ENCODE measurements at regions not wholly inside any gene's neighbourhood (a gene's known extent, or its start where the extent isn't known, plus 50 kb on each side); places are given as distances from the start of the nearest gene placed in this dataset.

DNA sequence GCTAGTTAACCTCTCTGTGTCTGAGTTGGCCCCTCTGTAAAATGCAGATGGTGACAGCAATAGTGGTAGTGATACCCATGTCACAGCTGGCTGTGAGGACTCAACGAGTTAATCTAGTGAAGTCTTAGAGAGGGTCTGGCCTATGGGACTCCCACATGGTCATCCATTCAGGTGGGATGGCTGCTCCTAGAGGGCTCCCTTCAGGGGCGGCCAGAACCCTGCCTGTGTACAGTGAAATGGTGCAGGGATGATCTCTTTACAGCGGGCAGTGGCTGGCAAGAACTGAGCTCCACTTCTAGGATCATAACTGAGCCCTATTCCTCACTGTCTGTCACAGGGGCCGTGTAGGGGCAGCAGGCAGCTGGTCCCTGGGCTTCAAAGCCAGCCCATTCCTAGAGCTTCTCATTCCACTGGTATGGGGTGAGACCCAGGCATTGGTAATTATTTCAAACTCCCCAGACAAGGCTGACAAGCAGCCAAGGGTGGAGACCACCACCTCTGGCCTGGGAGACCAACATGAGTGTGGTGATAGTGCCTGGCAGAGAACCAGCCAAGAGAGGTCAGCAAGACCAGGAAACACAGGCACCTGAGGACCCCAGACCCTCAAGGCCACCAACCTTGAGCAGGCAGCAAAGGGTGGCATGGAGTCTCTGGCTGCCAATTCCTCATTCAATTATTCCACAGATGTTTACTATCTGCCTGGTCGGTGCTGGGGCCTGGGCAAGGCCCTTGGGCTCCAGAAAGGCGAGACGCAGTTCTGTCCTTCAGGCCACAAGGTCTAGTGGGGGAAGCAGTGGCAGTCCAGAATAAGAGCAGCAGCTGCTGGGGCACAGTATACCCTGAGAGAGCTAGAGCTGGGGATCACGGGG lies 103.4 kb downstream of the MRPL14 start:
- Histone ChIP-seq H3K36me3 (ENCODE audit: control insufficient read depth, insufficient read depth, low read length) (no peaks in the 10 kb centered on the region), H2AFZ (ENCODE audit: low read depth, low read length) (peak overlapping the region; percentile 3; the same call in 1 of the 2 replicates), H3K4me2 (ENCODE audit: insufficient read depth, low read length) (no peak overlapping the region), H3K27me3 (ENCODE audit: control insufficient read depth in 2 of 2, insufficient read depth in 2 of 2, low read length in 2 of 2) (no peaks in the 10 kb centered on the region), H3K9me3 (replicated peaks; ENCODE audit: control insufficient read depth, insufficient read depth, low read depth, low read length) (no peaks in the 10 kb centered on the region), H3K4me3 (no peak overlapping the region), H3K27ac (ENCODE audit: extremely low read depth, low read depth, low read length) (no peak overlapping the region), H3K9ac (ENCODE audit: insufficient read depth in 1 of 2, low read depth in 2 of 2, low read length in 2 of 2) (peak overlapping the region in 1 of 2 experiments; percentile 0; a peak in 1 of 4 replicates), H4K20me1 (replicated peaks; ENCODE audit: control insufficient read depth, insufficient read depth, low read length) (no peaks in the 10 kb centered on the region), H3K79me2 (ENCODE audit: control insufficient read depth, insufficient read depth, low read length) (no peaks in the 10 kb centered on the region), H3K9me1 (ENCODE audit: control insufficient read depth, insufficient read depth, low read length) (no peaks in the 10 kb centered on the region), H3K4me1 (replicated peaks in 1 of 2; ENCODE audit: control insufficient read depth in 2 of 2, insufficient read depth in 2 of 2, low read length in 2 of 2) (peaks cover 2 to 7% of the 10 kb centered on the region in 2 experiments; a peak in 2 of 5 replicates)
- ChIA-PET POLR2A (interaction anchor here (0.5 to 1.6 kb wide), 5 partner anchors 12 to 376 kb away, joined by 3 to 4 read pairs (median 3); no protein-coding TSS in a partner anchor), CTCF (ENCODE audit: low intra/inter-chr PET ratio) (no interaction called here)
- FAIRE-seq (no peak), ATAC-seq (no peak), DNase-seq (ENCODE audit: extremely low read depth in 1 of 4, low spot score in 3 of 4) (no peak)
- intact Hi-C loops (cut with micrococcal nuclease) (no loop called here), in situ Hi-C loops (cut with MboI) (no loop called here)
- BruUV-seq (replicated peaks), result no TSS peak
- WGBS (ENCODE audit: insufficient coverage, low coverage, missing lambda C conversion rate), result 48% methylated on average over 8 of the region's 8 CpGs
- TF ChIP-seq U2AF1 (optimal IDR thresholded peaks at IDR 0.05; ENCODE audit: low read depth, low read length) (no peak), KLF16 (IDR thresholded peaks at IDR 0.05) (no peak), ZKSCAN1 (IDR thresholded peaks at IDR 0.05; ENCODE audit: low read depth, low read length) (no peak), ZNF644 (tag; IDR thresholded peaks at IDR 0.05; ENCODE audit: low read depth) (no peak), MCM3 (IDR thresholded peaks at IDR 0.05) (no peak), CBX2 (IDR thresholded peaks at IDR 0.05; ENCODE audit: insufficient read depth, low read length, poor library complexity, severe bottlenecking) (no peak), HMGXB4 (CRISPR knock-in tag; IDR thresholded peaks at IDR 0.05) (no peak)
- TF ChIP-seq, protein P1, sequence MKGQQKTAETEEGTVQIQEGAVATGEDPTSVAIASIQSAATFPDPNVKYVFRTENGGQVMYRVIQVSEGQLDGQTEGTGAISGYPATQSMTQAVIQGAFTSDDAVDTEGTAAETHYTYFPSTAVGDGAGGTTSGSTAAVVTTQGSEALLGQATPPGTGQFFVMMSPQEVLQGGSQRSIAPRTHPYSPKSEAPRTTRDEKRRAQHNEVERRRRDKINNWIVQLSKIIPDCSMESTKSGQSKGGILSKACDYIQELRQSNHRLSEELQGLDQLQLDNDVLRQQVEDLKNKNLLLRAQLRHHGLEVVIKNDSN (CRISPR knock-in tag; IDR thresholded peaks at IDR 0.05), result no peak

Measured in K562 (cell line).